GM21723 (cell line): ENCODE measurements at regions not wholly inside any gene's neighbourhood (a gene's known extent, or its start where the extent isn't known, plus 50 kb on each side); places are given as distances from the start of the nearest gene placed in this dataset.

Source experiments
- ATAC-seq: cut with Tn5 transposase; IDR thresholded peaks from one replicate; pipeline ENCODE4 v1.9.1; 2021; ENCODE audit warnings: mild to moderate bottlenecking, moderate library complexity; ENCODE audit not compliant: unreplicated experiment

DNA sequence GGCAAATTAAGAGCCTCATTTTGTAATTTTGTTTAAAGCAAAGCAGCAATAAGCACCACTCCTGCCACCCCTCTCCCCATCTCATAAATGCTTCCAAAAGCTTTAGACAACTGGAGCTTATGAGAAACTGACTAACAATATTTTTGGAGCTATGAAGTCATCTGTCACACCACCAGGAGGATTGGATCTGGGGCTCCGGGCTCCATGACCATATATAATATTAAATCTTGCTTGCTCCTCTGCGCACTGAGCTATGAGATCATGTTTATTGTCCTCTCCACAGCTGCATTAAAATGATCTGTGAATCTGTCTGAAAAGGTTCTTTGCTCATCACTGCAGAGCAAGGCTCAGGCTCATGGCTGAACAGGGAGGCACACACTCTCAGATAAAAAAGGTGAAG is 323.7 kb downstream of the ZNF621 start:
- ATAC-seq, result no peak

DNA sequence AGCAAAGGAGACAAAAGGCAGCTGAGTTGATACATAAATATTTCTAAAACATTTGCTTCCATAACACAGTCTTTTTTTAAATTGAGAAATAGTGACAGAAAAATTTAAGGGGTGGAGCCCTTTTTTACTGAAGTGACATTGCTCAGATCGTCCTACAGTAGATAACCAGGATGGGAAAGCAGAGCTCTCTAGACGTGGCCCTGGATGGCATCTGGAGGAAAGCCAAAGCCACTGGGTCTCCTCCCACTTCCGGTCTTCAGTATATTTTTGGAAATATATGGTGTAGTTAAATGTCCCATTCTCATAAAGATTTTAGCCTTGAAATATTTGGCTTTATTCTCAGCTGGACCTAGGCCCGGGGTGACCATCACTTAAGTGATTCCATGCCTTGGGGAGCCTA is 326.1 kb downstream of the ZNF621 start:
- no peak for ATAC-seq

DNA sequence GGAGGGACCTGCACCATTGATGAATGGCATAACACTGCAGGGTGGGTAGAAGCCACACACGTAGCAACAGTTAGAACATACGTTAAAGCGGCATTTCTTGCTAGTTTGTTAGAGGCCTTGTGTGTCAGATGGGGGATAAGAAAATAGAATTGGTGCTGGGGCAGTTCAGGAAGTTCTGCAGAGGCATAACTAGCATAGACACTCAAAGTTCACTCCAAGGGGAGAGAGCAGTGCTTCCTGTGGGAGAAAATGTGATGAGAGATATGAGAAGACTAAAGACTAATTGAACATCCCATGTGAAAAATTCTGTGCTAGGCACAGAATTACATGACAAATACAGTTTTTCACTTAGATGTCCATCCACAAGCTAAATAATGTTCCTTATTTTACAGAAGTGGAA is 327.1 kb downstream of the ZNF621 start:
- ATAC-seq, result no peak

DNA sequence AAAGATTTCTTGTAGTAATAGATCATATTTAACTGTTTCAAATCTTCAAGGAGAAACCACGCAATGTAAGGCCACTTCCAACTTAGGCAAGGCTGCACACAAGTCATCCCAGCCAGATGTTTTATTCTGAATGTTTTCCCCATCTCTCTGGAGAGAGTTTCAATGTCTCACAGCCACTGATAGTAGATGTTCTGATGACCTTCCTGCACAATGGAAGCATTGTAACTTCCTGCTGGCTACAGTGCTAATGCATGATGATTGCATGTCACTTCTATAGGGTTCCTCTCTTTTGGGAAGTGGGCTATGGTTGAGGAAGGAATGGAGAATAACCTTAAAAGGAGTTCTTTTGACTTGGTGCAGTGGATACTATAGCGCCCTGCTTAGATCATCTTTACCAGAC is 328.0 kb downstream of the ZNF621 start:
- no peak for ATAC-seq

DNA sequence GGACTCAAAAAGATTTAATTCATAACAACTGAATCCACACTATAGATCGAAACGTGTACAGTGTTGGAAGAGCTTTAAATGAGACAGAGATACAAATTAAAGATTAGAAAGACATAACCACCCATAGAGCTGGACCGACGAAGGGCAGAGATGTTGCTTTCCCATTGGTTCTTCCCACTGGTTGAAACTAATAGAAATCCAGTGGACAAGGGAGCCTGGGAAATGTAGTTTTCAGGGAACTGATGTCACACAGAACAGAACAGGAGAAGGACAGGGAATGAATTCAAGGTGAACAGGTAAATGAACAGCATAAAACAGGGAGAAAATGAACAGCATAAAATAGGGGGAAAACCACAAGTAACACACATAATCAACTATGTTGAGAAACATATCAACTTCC is 328.7 kb downstream of the ZNF621 start:
- ATAC-seq, result no peak

DNA sequence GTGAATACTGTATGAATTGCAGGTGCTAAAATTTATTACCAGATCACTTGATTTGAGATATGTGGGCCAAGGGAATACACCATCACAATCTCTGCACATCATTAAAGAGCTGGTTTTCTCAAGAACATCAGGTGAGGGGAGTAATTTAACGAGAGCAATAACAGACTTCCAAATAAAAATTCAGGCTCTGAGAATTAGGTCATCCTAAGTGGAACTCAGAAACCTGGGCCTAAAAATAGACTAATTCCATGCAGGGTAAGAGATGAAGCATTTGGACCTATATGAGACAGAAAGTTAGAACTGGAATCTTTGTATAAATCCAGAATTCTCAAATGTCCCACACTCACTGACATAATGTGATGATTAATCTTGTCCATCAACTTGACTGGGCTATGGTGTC is 331.1 kb downstream of the ZNF621 start:
- ATAC-seq, result no peak

DNA sequence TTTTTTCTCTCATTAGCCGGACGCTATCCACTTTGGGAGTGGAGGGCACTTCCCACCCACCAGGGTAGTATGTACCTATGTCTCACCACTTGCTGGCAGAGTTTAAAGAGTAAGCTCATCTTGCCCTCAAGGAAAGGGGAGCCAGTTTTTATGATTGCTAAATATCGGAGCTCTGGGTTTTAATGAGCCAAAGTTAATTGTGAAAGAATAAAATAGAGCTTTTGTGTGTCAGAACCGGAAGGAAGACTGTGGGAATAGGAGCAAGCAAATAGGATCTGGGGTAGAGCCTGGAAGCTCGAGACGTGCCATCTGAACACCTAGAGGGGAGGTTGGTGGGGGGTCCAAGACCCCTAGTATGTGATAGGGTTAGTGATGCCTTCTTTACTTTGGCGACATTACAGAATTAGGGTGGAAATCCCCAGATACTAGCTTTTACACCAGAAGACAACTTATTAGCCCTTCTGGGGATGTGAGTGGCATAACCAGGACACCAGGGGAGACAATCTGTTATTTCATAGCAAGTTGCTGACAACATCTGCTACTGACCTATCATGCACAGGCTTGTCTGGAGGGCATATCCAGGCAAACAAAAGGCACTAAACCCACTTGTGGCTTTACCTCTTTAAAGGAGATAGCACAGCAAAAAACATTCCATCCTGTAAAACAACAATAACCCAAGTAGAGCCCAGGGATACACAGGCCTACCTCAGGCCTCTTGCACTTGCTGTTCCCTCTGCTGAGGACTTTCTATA is 333.8 kb downstream of the ZNF621 start:
- ATAC-seq, result no peak

DNA sequence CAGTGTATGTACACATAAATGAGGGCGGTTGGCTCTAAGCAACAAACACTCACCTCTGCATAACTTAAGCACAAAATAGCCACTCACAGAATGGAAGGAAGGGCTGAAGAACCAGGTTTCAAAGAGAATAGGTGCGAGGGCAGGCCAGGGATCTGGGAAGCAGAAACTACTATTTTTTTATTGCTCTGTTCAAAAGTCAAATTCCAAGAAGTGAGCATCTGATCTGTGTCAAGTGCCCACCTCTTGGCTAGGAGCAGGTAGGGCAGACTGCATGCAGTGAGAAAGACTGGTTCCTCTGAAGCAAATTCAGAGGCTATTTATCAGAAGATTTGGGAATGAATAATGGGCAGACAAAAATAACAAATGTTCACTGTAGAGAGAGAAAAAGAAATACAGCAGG is 336.4 kb upstream of the CTNNB1 start:
- no peak for ATAC-seq

DNA sequence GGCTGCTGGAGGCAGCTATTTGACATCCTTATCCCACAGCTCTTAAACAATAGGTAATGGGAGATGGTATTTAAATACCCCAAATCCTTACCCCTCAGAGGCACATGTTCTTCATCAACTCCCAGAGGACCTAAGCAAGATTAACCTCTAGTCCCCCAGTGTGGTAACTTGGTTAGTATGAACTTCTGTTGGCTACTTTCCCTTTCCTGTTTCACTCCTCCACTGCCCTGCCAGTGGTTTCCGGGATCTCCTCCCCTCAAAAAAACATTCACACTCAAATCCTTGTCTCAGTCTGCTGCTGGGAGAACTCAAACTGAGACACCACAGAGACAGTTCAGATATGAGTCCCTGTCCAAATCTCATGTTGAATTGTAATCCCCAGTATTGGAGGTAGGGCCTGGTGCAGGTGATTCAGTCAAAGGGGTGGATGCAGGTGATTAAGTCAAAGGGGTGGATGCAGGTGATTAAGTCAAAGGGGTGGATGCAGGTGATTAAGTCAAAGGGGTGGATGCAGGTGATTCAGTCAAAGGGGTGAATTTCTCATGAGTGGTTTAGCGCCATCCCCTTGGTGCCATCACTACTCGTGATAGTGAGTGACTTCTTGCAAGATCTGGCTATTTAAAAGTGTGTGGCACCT is 335.0 kb upstream of the CTNNB1 start:
- no peak for ATAC-seq

DNA sequence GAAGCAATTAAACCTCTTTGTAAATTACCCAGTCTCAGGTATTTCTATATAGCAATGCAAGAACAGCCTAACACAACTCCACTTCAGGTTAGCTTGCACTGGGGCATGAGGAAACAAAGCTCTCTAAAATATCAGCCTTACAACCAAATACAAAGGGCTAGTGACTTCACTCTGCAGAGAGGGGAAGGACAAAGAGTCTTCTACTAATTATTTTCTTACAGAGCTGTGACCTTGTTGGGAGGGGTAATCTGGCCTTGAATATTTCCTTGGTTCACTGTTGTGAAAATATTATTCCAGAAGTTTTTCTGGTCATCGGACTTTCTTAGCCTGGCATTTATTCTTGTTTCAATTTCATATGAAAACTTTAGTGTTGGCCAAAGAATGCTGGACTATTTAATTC is 334.4 kb upstream of the CTNNB1 start:
- no peak for ATAC-seq

DNA sequence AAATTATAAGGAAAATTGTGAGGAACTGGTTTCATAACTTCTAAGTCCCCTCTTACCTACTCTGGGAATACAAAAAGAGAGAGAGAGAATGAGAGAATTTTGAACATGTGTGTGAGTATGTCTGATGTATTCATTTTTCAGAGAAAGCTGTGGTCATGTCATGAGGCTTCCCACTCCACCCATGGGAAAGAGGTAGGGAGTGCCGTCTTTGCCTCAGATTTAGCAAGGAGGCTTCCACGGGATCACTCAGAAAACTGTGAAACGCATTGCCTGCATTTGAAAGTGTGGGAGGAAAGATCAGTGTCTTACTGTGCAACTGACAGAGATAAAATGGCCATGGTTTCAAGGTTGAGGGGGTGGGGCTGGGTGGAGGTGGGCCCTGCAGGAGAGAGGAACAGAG is 331.5 kb upstream of the CTNNB1 start:
- ATAC-seq, result no peak

DNA sequence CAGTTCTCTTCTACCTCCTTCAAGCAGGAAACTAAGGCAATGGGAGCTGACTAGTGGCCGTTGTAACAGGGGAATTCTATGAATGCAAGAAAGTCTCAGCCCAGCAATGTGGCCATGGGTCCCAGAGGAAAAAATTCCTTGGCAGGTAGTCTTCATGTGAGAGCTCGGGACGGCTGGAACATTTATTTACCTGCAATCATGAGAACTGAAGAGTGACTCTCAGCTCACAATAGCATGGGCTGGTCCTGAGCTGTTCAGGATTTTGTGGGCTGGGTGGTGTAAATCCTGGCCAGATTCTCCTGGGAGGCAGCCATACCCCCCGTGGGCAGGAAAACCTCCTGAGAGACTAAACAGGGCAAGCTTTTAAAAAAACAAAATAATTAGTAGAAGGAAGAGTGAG is 330.3 kb upstream of the CTNNB1 start:
- no peak for ATAC-seq

DNA sequence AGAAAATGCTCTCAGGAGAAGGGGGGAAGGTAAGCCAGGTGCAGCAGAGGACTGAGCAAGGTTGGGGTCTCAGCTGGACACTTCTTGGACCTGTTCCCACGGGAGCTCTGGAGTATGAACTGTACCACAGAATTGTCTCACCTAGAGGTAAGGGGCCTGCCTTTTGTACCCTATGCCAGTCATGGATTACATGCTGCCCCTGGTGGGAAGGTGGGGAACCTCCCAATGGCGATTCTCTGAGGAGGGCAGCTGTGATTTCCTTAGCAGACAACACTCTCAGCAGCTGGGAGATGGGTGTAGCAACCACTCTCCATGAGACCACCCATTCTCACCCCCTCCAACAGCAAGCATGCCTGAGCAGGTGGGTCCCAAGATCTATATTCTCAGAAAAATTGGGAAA is 329.4 kb upstream of the CTNNB1 start:
- no peak for ATAC-seq

DNA sequence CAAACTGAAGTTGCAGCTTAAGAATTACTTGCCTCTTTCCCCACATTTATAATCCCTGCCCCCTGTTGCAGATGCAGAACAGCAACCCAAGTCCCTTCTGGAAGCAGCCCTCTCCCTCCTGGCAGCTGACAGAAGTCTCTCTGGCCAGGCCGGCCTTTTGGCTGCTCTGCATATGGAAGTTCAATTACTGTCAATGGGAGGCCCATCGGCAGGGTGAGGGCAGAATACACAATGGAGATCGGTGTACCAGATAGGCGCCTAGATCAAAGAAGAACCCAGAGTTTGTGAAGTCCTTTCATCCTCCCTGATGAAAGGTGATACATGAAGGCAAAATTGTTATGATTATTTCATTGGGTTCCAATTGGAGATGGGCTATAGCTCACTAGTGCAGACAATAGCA is 327.9 kb upstream of the CTNNB1 start:
- no peak for ATAC-seq

DNA sequence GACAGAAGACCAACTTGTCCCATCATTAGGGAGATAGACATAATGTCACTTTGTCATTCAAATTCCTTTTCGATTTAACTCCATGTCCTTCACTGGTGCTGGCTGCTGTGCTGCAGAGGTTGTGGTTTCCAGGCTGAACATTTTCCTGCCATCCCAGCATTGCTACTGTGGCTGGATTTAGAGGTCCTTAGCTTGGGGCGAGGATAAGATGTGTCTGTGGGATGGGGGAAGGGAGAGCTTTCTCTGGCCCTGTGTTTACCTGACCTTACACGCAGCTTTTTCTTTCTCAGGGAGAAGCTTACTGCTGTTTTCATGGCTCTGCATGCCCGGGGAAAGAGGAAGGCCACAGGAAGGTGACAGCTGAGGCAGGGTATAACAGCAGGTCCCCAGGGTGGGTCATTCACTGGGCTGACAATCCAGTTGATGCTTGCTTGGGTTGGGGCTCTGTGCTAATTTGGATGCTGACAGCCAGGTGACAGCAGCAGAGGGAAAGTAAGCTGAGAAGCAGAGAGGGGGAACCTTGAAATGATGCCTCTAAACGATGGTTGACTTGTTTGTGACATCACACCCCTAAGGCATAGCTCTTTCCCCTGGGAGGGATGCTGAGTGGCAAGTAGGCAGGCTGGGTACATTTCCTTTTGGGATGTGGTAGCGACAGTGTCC is 326.9 kb upstream of the CTNNB1 start:
- ATAC-seq, result no peak

DNA sequence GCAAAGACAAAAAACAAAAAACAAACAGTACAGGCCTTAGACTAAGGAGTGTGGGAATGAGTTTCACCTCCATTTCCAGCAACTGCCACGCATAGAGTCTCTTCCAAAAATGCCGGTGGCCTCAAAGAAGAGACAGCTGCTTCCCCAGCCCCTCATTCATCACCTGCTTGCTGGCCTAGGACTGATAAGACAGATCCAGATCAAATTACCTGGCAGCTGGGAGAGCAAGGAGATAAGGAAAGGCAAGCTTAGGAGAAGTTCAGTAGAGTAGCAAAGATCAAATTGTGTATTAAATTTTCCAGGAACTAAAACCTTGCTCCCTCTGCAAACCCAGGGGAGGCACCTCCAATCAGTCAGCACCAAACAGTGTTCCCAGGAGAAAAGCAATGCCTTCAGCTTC is 325.8 kb upstream of the CTNNB1 start:
- ATAC-seq, result no peak

DNA sequence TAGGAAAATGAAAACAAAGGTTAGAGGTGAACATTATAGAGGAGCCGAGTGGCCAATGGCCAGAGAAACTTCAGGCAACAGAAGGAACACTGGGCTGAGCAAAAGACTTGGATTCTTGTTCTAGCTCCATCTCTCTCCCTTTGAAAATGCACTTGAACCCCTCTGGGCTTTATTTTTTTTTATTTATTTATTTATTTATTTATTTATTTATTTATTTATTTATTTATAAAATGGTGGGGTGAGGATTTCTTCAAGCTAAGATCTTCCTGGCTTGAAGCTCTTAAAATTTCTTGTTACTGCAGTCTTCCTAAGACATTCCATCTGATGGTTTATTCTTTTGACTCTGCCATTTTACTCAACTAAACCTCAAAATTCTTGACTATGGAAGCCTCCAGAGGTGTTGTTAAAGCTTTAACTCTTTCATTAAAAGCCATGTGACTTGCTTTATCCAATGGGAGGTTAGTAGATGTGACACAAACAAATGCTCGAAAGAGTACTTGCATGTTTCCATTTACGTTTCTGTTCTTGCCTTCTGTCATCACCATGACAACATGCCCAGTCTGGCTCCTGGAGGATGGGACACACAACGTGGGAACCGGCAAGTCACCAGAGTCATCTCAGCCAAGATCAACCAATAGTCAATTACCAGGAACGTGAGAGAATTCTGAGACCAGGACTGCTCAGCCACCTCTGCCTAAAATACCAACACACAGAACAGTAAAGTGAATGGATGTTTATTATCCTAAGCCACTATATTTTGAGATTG is 325.2 kb upstream of the CTNNB1 start:
- no peak for ATAC-seq

DNA sequence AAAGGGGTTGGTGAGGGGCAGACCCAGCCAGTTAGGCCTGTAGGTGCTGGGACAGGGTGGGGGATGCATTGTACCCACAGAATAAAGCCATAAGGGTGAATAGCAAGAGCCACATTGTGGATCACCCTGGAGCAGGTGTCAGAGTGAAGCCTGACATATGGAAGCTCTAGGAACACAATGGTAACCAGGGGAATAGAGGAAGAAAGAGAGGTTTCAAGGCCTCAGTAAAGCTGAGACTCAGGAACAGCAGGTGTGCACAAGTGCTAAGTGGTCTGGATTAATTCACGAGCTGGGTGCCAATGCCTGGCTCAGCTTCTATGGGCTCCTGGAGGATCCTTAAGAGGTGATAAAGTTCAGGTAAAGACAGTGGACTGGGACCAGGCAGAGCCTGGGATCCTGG is 323.7 kb upstream of the CTNNB1 start:
- no peak for ATAC-seq

DNA sequence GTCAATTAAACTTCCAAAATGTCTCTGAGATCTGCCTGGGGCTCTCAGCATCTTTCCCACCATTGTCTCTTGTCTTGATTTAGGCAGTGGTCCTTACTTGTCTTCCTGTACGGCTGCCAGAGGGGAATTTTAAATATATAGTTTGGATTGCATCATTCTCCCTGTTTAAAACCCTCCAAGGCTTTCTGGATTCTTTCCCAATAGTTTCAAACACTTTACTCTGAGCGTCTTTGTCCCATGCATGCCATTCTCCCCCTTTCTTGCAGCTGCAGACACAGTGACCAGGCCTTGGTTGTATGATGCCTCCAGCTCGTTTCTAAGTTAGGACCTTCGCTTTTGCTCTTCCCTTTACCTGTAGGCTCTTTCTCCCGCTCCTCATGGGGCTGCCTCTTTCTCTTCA is 323.3 kb upstream of the CTNNB1 start:
- ATAC-seq, result no peak

DNA sequence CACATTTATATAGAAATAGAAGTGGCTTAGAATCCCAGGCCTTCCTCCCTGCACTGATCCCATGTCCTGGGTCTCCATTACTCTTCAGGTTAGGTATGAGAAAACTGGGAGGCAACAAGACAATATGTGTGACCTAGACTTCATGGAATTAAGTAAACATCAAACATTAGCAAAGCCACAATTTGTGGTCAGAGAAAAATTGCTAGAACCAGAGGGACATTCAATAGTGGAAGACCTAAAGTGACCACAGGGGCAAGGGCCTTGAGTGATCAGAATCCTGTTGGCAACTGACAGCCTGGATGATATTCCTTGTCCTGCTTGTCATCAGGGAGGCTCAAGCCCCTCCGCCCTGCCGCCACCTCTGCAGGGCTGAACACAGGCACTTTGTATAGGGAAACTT is 322.8 kb upstream of the CTNNB1 start:
- no peak for ATAC-seq

DNA sequence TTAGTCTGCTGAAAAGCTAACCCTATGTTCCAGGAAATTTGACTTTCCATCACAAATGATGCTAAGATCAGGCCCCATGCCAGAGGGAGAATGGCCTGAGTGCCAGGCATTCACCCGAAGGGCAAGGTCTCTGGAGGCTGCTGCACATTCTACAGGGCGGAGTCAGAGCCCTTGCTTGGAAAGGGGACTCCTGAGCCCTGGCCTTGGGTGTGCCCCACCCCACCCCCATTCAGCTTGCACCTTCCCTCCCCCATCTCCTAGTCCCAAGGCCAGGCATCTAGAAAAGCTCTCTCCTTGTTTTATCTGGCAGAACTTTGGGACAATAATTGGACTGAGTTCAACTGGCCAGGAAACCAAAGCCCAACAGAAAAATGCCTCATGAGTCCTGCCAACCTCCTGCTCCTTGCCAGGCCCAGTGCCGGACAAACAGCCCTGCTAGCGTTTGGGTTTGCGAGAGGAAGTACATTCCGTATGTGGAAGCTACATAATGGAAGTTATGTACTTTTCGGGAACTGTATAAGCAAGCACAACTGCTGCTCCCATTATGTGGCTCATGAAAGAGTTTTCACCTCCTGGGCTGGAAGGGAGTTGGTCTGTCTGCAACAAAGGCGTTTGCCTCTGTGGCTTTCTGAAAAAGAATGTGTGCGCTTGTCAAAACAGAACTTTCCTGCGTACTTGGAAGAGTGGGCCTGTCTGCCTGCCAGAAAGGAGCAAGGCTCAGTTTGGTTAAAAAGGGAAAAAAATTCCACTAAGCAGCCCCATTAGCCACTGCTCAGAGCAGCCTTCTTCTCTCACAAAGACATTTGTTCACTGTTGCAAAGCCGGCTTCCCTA is 321.5 kb upstream of the CTNNB1 start:
- ATAC-seq, result no peak
